ENCODE measurements at regions not wholly inside any gene's neighbourhood (a gene's known extent, or its start where the extent isn't known, plus 50 kb on each side); places are given as distances from the start of the nearest gene placed in this dataset.

- no peak for TF ChIP-seq CTCF (IDR thresholded peaks at IDR 0.05)
- TF ChIP-seq POLR2AphosphoS5 (IDR thresholded peaks at IDR 0.05; ENCODE audit: insufficient read depth in 1 of 2, low read depth in 1 of 2) = no peak
- TF ChIP-seq POLR2A (IDR thresholded peaks at IDR 0.05) = no peak
These were observed 235.1 kb upstream of the ZNF217 start for GRCh38 chr20:53828682-53829254.

Measured in vagina (tissue), 2 donors.